CD4-positive, CD25-positive, alpha-beta regulatory T cell (primary cell): ENCODE measurements at regions not wholly inside any gene's neighbourhood (a gene's known extent, or its start where the extent isn't known, plus 50 kb on each side); places are given as distances from the start of the nearest gene placed in this dataset.

Experiments used
- ATAC-seq, 2 donors: fragments of 150-1000 bp; cut with Tn5 transposase; one replicate each; pipeline ENCODE4 v1.10.0; 2021; ENCODE audit warnings: low read depth in 2 of 2, moderate number of reproducible peaks in 2 of 2, moderate library complexity in 1 of 2
- DNase-seq, 3 donors: peaks; one replicate each; pipeline versions ENCODE4 v3.0.0 to v3.0.0-alpha.2; 2012 to 2022; ENCODE audit warnings: mixed read lengths in 1 of 3
- H3K27ac ChIP-seq: one replicate; pipeline ENCODE4 v1.7.0; 2013; ENCODE audit warnings: mild to moderate bottlenecking, low read length; ENCODE audit not compliant: insufficient read depth, poor library complexity, severe bottlenecking
- H3K27me3 ChIP-seq: one replicate; pipeline ENCODE4 v1.7.0; 2013; ENCODE audit warnings: low read length; ENCODE audit not compliant: control insufficient read depth, insufficient read depth
- H3K36me3 ChIP-seq: one replicate; pipeline ENCODE4 v1.7.0; 2013; ENCODE audit warnings: mild to moderate bottlenecking, low read length, moderate library complexity; ENCODE audit not compliant: control insufficient read depth, insufficient read depth
- H3K4me1 ChIP-seq: 2 replicates; pipeline ENCODE4 v1.7.0; 2013; ENCODE audit warnings: mild to moderate bottlenecking, low read length; ENCODE audit not compliant: insufficient read depth, control insufficient read depth, poor library complexity, severe bottlenecking
- H3K4me3 ChIP-seq: one replicate; pipeline ENCODE4 v1.7.0; 2013; ENCODE audit warnings: low read depth, mild to moderate bottlenecking, low read length, moderate library complexity
- H3K9me3 ChIP-seq, 2 experiments: 1 replicate in 1 of 2; 2 replicates in 1 of 2; pipeline ENCODE4 v1.7.0; 2013; ENCODE audit warnings: low read length in 2 of 2, mild to moderate bottlenecking in 1 of 2, moderate library complexity in 1 of 2; ENCODE audit not compliant: control insufficient read depth in 2 of 2
- H3K27ac Mint-ChIP-seq, 3 donors: one replicate each; pipeline ENCODE4 v1.8.0; 2020 to 2022; ENCODE audit warnings: mild to moderate bottlenecking in 3 of 3, mixed read lengths in 3 of 3, moderate library complexity in 2 of 3
- H3K27me3 Mint-ChIP-seq: one replicate; pipeline ENCODE4 v1.8.0; 2022; ENCODE audit warnings: mild to moderate bottlenecking, mixed read lengths
- H3K36me3 Mint-ChIP-seq: one replicate; pipeline ENCODE4 v1.8.0; 2020; ENCODE audit warnings: mixed read lengths
- H3K4me1 Mint-ChIP-seq, 4 donors: one replicate each; pipeline ENCODE4 v1.8.0; 2020 to 2022; ENCODE audit warnings: mixed read lengths in 4 of 4, mild to moderate bottlenecking in 1 of 4
- H3K4me3 Mint-ChIP-seq, 4 donors: one replicate each; pipeline ENCODE4 v1.8.0; 2020 to 2022; ENCODE audit warnings: mild to moderate bottlenecking in 4 of 4, mixed read lengths in 4 of 4, moderate library complexity in 3 of 4
- H3K9me3 Mint-ChIP-seq, 7 donors: one replicate each; pipeline ENCODE4 v1.8.0; 2020 to 2022; ENCODE audit warnings: mixed read lengths in 7 of 7, mild to moderate bottlenecking in 3 of 7, moderate library complexity in 2 of 7

DNA sequence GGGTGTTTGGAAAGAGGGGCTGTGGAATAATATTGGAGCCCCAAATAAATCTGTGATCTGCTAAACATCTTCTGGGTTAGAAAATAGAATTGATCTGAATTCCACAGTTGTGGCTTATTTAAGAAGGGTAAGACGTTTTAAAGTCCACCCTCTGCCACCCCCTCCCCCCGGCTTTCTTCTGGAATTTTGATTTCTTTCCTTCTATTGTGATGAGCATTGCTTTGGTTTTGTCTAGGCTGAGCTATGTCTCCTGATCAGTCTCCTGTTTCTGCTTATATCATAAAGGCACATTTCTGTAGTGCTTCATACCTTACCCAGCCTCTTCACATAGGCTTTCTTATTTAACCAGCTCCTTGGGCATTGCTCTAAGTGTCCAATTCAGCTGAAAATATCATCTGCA, 77.3 kb upstream of the SLC38A2 start:
- H3K4me1 Mint-ChIP-seq: peaks cover 9 to 33% (median 11%) of the 10 kb centered on the region in 4 donors
- peaks cover 14% of the 10 kb centered on the region for H3K27me3 Mint-ChIP-seq
- Histone ChIP-seq H3K9me3 (no peaks in the 10 kb centered on the region), H3K27me3 (peaks cover 2% of the 10 kb centered on the region), H3K27ac (no peak overlapping the region), H3K4me3 (no peak overlapping the region), H3K36me3 (no peaks in the 10 kb centered on the region), H3K4me1 (no peaks in the 10 kb centered on the region)
- ATAC-seq (no peak), DNase-seq (no peak)
- peaks cover 3% of the 10 kb centered on the region for H3K36me3 Mint-ChIP-seq
- H3K27ac Mint-ChIP-seq: peak overlapping the region in 1 of 3 donors; percentile 38
- no peak overlapping the region for H3K4me3 Mint-ChIP-seq
- H3K9me3 Mint-ChIP-seq: no peaks in the 10 kb centered on the region

DNA sequence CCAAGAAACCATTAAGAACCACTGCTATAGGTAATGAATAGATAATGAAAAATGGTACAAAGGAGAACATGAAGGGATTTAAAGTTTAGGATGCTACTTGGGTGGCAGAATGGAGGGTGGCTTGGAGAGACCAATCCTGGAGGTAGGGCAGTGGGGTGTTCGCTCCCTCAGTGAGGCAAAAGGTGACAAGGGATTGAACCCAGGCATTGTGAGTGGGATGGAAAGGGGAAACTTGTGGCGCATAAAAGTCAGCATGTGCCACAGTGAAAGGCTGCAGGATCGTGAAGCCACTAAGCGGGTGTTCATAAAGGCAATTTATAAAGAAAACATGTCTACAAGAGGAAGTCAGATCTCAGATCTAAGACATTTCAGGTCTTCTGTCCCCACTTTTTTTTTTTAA, 76.7 kb upstream of the SLC38A2 start:
- Histone ChIP-seq H3K4me3 (no peak overlapping the region), H3K36me3 (no peaks in the 10 kb centered on the region), H3K9me3 (no peaks in the 10 kb centered on the region), H3K27ac (no peak overlapping the region), H3K27me3 (peaks cover 2% of the 10 kb centered on the region), H3K4me1 (no peaks in the 10 kb centered on the region)
- Mint-ChIP-seq H3K9me3 (no peaks in the 10 kb centered on the region), H3K4me3 (peak overlapping the region in 1 of 4 donors; percentile 11), H3K36me3 (peaks cover 3% of the 10 kb centered on the region), H3K27ac (peak overlapping the region in 1 of 3 donors; percentile 55), H3K27me3 (peaks cover 14% of the 10 kb centered on the region), H3K4me1 (peaks cover 9 to 29% (median 9%) of the 10 kb centered on the region in 4 donors)
- ATAC-seq (no peak), DNase-seq (no peak)

DNA sequence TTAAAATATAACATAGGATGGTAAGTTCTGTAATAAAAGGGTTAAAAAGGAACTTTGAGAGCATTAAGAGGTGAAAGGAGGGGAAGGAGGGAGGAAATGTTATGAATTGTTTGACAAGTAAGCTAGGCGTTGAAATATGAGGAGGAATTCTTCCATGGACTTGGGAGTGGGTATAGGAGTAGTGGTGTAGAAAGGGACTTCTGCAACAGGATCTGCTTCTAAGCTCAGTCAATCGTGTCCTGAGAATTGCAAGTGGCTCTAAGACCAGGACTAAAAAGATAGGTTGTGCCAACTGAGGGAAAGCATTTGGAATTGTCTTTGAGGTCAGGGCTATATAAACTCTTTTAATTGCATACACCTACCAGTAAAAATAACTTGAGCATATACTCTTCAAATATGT, 74.1 kb upstream of the SLC38A2 start:
- Mint-ChIP-seq H3K4me1 (peaks cover 4 to 28% (median 6%) of the 10 kb centered on the region in 4 donors), H3K27me3 (peaks cover 8% of the 10 kb centered on the region), H3K9me3 (no peaks in the 10 kb centered on the region), H3K4me3 (no peak overlapping the region), H3K36me3 (peaks cover 3% of the 10 kb centered on the region), H3K27ac (no peak overlapping the region)
- no peaks in the 10 kb centered on the region for H3K36me3 ChIP-seq
- H3K4me3 ChIP-seq: no peak overlapping the region
- ATAC-seq (no peak), DNase-seq (no peak)
- H3K27ac ChIP-seq: no peak overlapping the region
- no peaks in the 10 kb centered on the region for H3K4me1 ChIP-seq
- H3K9me3 ChIP-seq: no peaks in the 10 kb centered on the region
- peaks cover 2% of the 10 kb centered on the region for H3K27me3 ChIP-seq

DNA sequence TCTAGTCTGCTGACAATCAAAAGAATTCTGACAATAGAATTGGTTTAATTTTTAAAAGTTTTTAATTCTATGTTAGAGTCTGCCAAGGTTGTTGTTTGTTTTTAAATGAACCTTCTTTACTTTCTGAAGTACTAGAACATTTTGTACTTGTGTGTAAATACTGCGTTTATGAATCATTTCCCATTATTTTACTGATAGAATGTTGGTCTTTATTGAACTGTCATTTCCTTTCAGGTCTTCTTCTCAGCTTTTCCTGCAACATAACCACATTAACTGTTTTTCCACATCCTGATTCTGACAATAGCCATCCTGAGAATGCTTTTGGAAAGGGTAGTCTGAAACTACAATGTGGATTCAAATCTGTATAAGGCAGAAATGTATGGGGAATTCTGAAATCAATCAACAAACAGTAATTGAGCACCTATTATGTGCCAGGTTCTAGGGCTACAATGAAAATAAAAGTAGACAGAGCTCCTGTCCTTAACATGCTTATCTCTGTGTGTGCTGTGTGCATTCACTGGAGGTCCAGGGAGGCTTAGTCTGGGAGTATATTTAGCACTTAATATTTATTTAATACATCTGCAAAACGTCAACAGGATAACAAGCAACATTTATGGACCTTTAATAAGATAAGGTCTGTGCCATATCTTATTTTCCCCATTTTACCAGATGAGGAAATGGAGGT, 73.1 kb upstream of the SLC38A2 start:
- Histone ChIP-seq H3K9me3 (no peaks in the 10 kb centered on the region), H3K4me3 (no peak overlapping the region), H3K27ac (no peak overlapping the region), H3K4me1 (no peaks in the 10 kb centered on the region), H3K36me3 (no peaks in the 10 kb centered on the region), H3K27me3 (peaks cover 2% of the 10 kb centered on the region)
- DNase-seq (no peak), ATAC-seq (no peak)
- H3K27me3 Mint-ChIP-seq: peaks cover 8% of the 10 kb centered on the region
- H3K9me3 Mint-ChIP-seq: no peaks in the 10 kb centered on the region
- H3K27ac Mint-ChIP-seq: no peak overlapping the region
- peaks cover 0 to 23% (median 4%) of the 10 kb centered on the region in 4 donors for H3K4me1 Mint-ChIP-seq
- H3K4me3 Mint-ChIP-seq: no peak overlapping the region
- peaks cover 3% of the 10 kb centered on the region for H3K36me3 Mint-ChIP-seq

DNA sequence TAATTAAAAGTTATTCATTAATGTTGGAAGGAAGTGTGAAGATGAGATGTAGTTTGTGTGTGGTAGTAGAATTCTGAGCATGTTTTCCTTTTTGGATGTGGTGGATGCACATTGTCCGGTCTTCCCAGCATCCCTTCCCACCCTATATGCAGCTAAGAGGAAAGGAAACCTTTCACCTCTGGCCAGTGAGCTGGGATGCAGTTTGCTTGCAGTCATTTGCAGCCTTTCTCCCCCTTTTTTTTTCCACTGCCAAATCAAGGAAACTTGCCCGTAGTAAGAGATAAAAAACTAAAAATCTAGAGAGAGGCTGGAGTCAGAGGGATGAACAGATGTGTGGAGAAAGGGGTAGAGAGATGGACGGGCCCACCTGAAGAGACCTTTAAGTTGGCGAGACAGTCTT, 72.5 kb upstream of the SLC38A2 start:
- Mint-ChIP-seq H3K4me1 (peaks cover 0 to 18% (median 4%) of the 10 kb centered on the region in 4 donors), H3K9me3 (no peaks in the 10 kb centered on the region), H3K27ac (no peak overlapping the region), H3K36me3 (peaks cover 3% of the 10 kb centered on the region), H3K27me3 (peaks cover 8% of the 10 kb centered on the region), H3K4me3 (no peak overlapping the region)
- no peak overlapping the region for H3K4me3 ChIP-seq
- H3K36me3 ChIP-seq: no peaks in the 10 kb centered on the region
- ATAC-seq (no peak), DNase-seq (no peak)
- H3K27me3 ChIP-seq: no peaks in the 10 kb centered on the region
- no peak overlapping the region for H3K27ac ChIP-seq
- no peaks in the 10 kb centered on the region for H3K4me1 ChIP-seq
- no peaks in the 10 kb centered on the region for H3K9me3 ChIP-seq

DNA sequence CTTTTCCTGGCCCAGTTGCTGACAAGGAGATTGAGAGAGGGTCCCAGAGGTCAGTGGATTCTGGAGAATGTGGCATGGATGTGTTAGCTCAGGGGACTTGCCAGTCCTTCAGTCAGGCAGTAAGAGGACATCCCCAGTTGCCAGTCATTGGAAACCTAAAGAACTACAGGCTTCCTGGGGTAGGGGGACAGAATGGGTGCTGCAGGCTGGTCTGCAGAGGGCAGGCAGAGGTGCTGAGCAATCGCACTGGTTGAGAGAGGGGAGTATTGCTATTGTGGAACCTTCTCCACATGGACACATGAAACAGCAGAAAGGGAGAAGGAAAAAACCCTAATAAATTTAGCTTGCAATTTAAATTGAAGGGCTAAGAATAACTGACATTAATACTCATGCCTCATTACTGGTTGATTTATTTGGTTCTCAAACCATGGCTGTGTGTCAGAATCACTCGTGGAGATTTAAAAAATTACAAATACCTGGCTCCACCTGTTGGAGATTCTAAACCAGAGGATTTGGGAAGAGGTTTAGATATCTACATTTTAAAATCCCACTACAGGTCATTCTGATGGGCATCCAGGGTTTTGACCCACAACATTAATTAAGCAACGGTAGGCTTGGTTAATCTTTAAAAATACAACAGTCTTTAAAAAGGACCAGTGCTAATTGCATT, 71.2 kb upstream of the SLC38A2 start:
- H3K36me3 ChIP-seq: no peaks in the 10 kb centered on the region
- ATAC-seq: no peak
- H3K4me3 Mint-ChIP-seq: no peak overlapping the region
- peaks cover 3% of the 10 kb centered on the region for H3K36me3 Mint-ChIP-seq
- no peaks in the 10 kb centered on the region for H3K9me3 Mint-ChIP-seq
- H3K4me1 ChIP-seq: no peaks in the 10 kb centered on the region
- H3K27me3 ChIP-seq: no peaks in the 10 kb centered on the region
- DNase-seq: no peak
- no peak overlapping the region for H3K4me3 ChIP-seq
- no peak overlapping the region for H3K27ac Mint-ChIP-seq
- peaks cover 0 to 6% (median 0%) of the 10 kb centered on the region in 4 donors for H3K4me1 Mint-ChIP-seq
- H3K27me3 Mint-ChIP-seq: peaks cover 8% of the 10 kb centered on the region
- H3K9me3 ChIP-seq: no peaks in the 10 kb centered on the region
- no peak overlapping the region for H3K27ac ChIP-seq

DNA sequence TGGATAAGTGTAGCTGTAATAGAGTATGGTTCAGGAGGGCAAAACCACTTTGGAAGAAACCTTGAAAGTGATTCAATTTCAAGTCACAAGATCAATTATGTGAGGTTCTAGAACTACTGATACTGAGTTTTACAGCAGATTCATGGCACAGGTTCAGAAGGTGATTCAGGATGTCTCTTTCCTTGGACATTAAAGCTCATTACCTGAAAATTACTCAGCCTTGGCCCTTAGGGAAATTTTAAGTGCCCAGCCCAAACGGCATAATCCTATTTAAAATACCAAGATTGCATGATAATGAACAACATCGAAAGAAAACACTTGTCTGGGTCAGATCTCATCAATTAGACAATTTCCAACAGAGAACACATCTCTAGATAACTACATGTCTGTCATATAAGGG, 70.2 kb upstream of the SLC38A2 start:
- Mint-ChIP-seq H3K27ac (no peak overlapping the region), H3K9me3 (no peaks in the 10 kb centered on the region), H3K36me3 (no peaks in the 10 kb centered on the region), H3K4me1 (peaks cover 0 to 6% (median 0%) of the 10 kb centered on the region in 4 donors), H3K4me3 (no peak overlapping the region), H3K27me3 (peaks cover 1% of the 10 kb centered on the region)
- no peak overlapping the region for H3K27ac ChIP-seq
- no peaks in the 10 kb centered on the region for H3K4me1 ChIP-seq
- H3K4me3 ChIP-seq: no peak overlapping the region
- DNase-seq: no peak
- H3K27me3 ChIP-seq: no peaks in the 10 kb centered on the region
- H3K36me3 ChIP-seq: no peaks in the 10 kb centered on the region
- ATAC-seq: no peak
- no peaks in the 10 kb centered on the region for H3K9me3 ChIP-seq

DNA sequence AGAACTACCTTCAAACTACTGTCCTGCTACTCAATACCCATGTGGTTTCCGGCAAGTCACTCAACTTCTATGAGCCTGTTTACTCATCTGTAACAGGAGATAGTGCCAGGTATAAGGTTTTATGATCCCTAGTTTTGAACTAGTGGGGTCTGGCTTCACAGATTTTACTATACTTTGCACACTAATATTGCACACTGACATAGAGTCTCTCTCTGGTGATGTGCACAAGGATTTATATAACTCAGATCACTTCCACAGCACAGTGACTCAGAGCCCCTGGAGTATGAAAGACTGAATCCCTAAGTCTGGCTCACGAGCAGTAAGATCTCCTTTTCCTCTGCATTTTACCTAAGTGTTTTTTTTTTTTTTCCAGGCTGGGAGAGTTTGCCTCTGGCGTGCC, 69.7 kb upstream of the SLC38A2 start:
- H3K27me3 ChIP-seq: no peaks in the 10 kb centered on the region
- H3K4me3 ChIP-seq: no peak overlapping the region
- no peaks in the 10 kb centered on the region for H3K9me3 ChIP-seq
- no peak overlapping the region for H3K27ac ChIP-seq
- no peak overlapping the region for H3K27ac Mint-ChIP-seq
- no peak overlapping the region for H3K4me3 Mint-ChIP-seq
- no peaks in the 10 kb centered on the region for H3K9me3 Mint-ChIP-seq
- no peak for ATAC-seq
- DNase-seq: no peak
- H3K36me3 Mint-ChIP-seq: no peaks in the 10 kb centered on the region
- no peaks in the 10 kb centered on the region for H3K4me1 ChIP-seq
- no peaks in the 10 kb centered on the region for H3K27me3 Mint-ChIP-seq
- peaks cover 0 to 6% (median 0%) of the 10 kb centered on the region in 4 donors for H3K4me1 Mint-ChIP-seq
- no peaks in the 10 kb centered on the region for H3K36me3 ChIP-seq
